Liver (tissue), 8 donors: ENCODE measurements at regions not wholly inside any gene's neighbourhood (a gene's known extent, or its start where the extent isn't known, plus 50 kb on each side); places are given as distances from the start of the nearest gene placed in this dataset.

ENCODE experiments used
- DNase-seq: peaks from one replicate; pipeline ENCODE4 v3.0.0-alpha.2; 2017; ENCODE audit warnings: low spot score
- H3K27ac ChIP-seq, 2 donors: one replicate each; pipeline ENCODE4 v1.7.0; 2013; ENCODE audit warnings: inconsistent platforms in 2 of 2, low read length in 2 of 2, control low read depth in 1 of 2, low read depth in 1 of 2, mild to moderate bottlenecking in 1 of 2
- H3K27me3 ChIP-seq, 4 donors: one replicate each; pipeline versions ENCODE4 v1.6.1 to v1.7.0; 2013; ENCODE audit warnings: low read length in 3 of 4, inconsistent platforms in 1 of 4, mild to moderate bottlenecking in 1 of 4, moderate library complexity in 1 of 4; ENCODE audit not compliant: control insufficient read depth in 4 of 4, insufficient read depth in 4 of 4
- H3K36me3 ChIP-seq, 4 donors: one replicate each; pipeline versions ENCODE4 v1.6.1 to v1.7.0; 2013; ENCODE audit warnings: low read length in 3 of 4, mild to moderate bottlenecking in 3 of 4, low read depth in 1 of 4, moderate library complexity in 1 of 4; ENCODE audit not compliant: control insufficient read depth in 4 of 4, insufficient read depth in 3 of 4
- H3K4me1 ChIP-seq, 4 donors: one replicate each; pipeline versions ENCODE4 v1.6.1 to v1.7.0; 2013; ENCODE audit warnings: low read length in 3 of 4, mild to moderate bottlenecking in 3 of 4, moderate library complexity in 1 of 4; ENCODE audit not compliant: control insufficient read depth in 4 of 4, insufficient read depth in 4 of 4
- H3K4me3 ChIP-seq, 3 donors: one replicate each; pipeline versions ENCODE4 v1.6.1 to v1.7.0; 2013; ENCODE audit warnings: low read length in 3 of 3, control low read depth in 1 of 3, low read depth in 1 of 3, mild to moderate bottlenecking in 1 of 3
- H3K9ac ChIP-seq, 2 donors: one replicate each; pipeline ENCODE4 v1.7.0; 2013; ENCODE audit warnings: low read length in 2 of 2, mild to moderate bottlenecking in 2 of 2, moderate library complexity in 2 of 2, control low read depth in 1 of 2, low read depth in 1 of 2
- H3K9me3 ChIP-seq, 4 donors: one replicate each; pipeline versions ENCODE4 v1.6.1 to v1.7.0; 2013; ENCODE audit warnings: low read length in 3 of 4; ENCODE audit not compliant: control insufficient read depth in 4 of 4
- EGR1 ChIP-seq, 2 donors: IDR thresholded peaks; 2 replicates each; pipeline ENCODE4 v1.6.1; 2016 to 2018; ENCODE audit warnings: antibody characterized with exemption in 2 of 2, low read depth in 2 of 2
- FOXA1 ChIP-seq: IDR thresholded peaks from 2 replicates; pipeline ENCODE4 v1.6.1; 2016; ENCODE audit warnings: antibody characterized with exemption
- FOXA2 ChIP-seq: IDR thresholded peaks from 2 replicates; pipeline ENCODE4 v1.6.1; 2016; ENCODE audit warnings: antibody characterized with exemption
- GABPA ChIP-seq, 2 donors: IDR thresholded peaks in 1 of 2; conservative IDR thresholded peaks in 1 of 2; 2 replicates each; pipeline ENCODE4 v1.6.1; 2016; ENCODE audit warnings: antibody characterized with exemption in 2 of 2, mild to moderate bottlenecking in 1 of 2, moderate library complexity in 1 of 2
- HNF4A ChIP-seq, 2 donors: conservative IDR thresholded peaks; 2 replicates each; pipeline ENCODE4 v1.6.1; 2016; ENCODE audit warnings: antibody characterized with exemption in 2 of 2, mild to moderate bottlenecking in 2 of 2
- HNF4G ChIP-seq: IDR thresholded peaks from 2 replicates; pipeline ENCODE4 v1.6.1; 2016; ENCODE audit warnings: antibody characterized with exemption
- JUND ChIP-seq, 2 donors: IDR thresholded peaks; 2 replicates each; pipeline ENCODE4 v1.6.1; 2016; ENCODE audit warnings: antibody characterized with exemption in 2 of 2
- NR2F2 ChIP-seq: IDR thresholded peaks from 2 replicates; pipeline ENCODE4 v1.6.1; 2016; ENCODE audit warnings: antibody characterized with exemption
- RAD21 ChIP-seq, 2 donors: IDR thresholded peaks; 2 replicates each; pipeline ENCODE4 v1.6.1; 2016; ENCODE audit warnings: antibody characterized with exemption in 2 of 2, mild to moderate bottlenecking in 2 of 2
- RXRA ChIP-seq, 2 donors: IDR thresholded peaks; 2 replicates each; pipeline ENCODE4 v1.6.1; 2017 to 2018; ENCODE audit warnings: antibody characterized with exemption in 2 of 2, mild to moderate bottlenecking in 1 of 2
- SP1 ChIP-seq: IDR thresholded peaks from 2 replicates; pipeline ENCODE4 v1.6.1; 2018; ENCODE audit warnings: antibody characterized with exemption, mild to moderate bottlenecking
- TAF1 ChIP-seq: conservative IDR thresholded peaks from 2 replicates; pipeline ENCODE4 v1.6.1; 2016; ENCODE audit warnings: antibody characterized with exemption, mild to moderate bottlenecking
- YY1 ChIP-seq: IDR thresholded peaks from 2 replicates; pipeline ENCODE4 v1.6.1; 2016; ENCODE audit warnings: antibody characterized with exemption, mild to moderate bottlenecking
- WGBS: extraction: QIAGEN DNeasy Blood & Tissue Kit; methylation state at CpG from one replicate; pipeline ENCODE4 v1.1.7; 2013; 5-methylcytosine and 5-hydroxymethylcytosine counted together
- TF ChIP-seq, protein P1 (sequence below): IDR thresholded peaks from 2 replicates; pipeline ENCODE4 v1.6.1; 2016; ENCODE audit warnings: antibody characterized with exemption
- TF ChIP-seq, protein P2 (sequence below): fragments of 150-350 bp; IDR thresholded peaks from 2 replicates; pipeline ENCODE4 v1.5.1; 2017; ENCODE audit warnings: improper control_type of control experiment, low read depth, low read length; ENCODE audit not compliant: missing input control
- TF ChIP-seq, protein P3 (sequence below): IDR thresholded peaks from 2 replicates; pipeline ENCODE4 v1.6.1; 2016; ENCODE audit warnings: antibody characterized with exemption
- TF ChIP-seq, protein P4 (sequence below): IDR thresholded peaks from 2 replicates; pipeline ENCODE4 v1.6.1; 2016; ENCODE audit warnings: antibody characterized with exemption
- TF ChIP-seq, protein P5 (sequence below): IDR thresholded peaks from 2 replicates; pipeline ENCODE4 v1.6.1; 2016; ENCODE audit warnings: antibody characterized with exemption, mild to moderate bottlenecking
- donor health status: healthy.
- donor health status: healthy.
- donor health status: healthy.
- donor health status: healthy.
- donor health status: healthy.

DNA sequence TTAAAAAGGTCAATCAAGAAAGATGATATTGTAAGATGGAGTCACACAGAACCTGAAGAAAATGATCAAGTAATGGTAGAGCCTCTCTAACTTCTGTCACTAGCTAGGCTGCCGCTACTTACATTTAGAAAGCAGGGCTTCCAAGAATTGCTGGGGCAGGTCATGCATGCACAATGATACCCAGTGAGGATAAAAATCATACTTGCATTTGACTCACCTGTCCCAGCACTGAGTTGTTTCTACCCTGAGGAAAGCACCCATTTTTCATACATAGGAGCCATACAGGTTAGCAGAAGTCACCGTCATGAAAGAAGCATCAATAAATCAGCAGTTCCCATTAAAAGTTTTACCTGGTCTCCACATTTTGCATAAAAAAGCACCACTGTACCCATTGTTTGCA, 662.3 kb upstream of the FANCL start (continued):
- TF ChIP-seq, protein P1, sequence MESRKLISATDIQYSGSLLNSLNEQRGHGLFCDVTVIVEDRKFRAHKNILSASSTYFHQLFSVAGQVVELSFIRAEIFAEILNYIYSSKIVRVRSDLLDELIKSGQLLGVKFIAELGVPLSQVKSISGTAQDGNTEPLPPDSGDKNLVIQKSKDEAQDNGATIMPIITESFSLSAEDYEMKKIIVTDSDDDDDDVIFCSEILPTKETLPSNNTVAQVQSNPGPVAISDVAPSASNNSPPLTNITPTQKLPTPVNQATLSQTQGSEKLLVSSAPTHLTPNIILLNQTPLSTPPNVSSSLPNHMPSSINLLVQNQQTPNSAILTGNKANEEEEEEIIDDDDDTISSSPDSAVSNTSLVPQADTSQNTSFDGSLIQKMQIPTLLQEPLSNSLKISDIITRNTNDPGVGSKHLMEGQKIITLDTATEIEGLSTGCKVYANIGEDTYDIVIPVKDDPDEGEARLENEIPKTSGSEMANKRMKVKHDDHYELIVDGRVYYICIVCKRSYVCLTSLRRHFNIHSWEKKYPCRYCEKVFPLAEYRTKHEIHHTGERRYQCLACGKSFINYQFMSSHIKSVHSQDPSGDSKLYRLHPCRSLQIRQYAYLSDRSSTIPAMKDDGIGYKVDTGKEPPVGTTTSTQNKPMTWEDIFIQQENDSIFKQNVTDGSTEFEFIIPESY: no peak
- TF ChIP-seq TAF1 (no peak), RAD21 (IDR thresholded peaks at IDR 0.05) (no peak)

DNA sequence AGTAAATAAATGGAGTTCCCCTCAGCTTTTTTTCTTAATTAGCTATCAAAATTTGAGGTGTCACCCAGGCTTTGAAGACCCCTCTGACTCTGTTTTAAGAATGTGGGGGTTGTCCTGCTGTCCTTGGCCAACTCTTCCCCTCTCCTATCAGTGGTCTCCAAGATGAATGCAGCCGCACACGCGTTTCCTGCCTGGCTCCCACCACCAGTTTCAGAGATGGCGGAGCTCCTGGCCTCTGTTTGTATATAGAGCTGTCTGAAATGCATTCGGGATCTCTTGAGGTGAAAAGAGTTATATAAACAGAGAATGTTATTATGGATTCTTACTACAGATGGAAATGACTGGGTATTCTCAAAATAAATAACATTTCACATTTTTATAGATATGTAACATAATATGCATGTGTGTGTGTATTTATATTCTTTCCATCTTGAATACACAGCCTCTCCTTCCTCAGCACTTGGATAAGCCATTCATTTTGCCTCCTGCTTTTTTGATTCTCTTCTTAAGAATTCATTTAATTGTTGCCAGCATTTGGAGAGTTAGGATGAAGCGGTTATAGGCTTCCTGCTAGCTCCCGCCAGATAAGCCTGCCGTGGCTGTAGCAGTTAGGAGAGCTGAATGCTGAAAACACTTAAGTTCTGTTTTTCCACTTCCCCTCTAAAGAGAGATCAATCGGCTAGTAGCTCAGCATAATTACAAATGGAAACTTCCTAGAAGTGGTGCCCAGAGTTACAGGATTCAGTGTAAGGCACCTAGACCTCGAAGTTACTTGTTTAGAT, 659.3 kb upstream of the FANCL start:
- Histone ChIP-seq H3K4me3 (no peak overlapping the region), H3K4me1 (no peaks in the 10 kb centered on the region), H3K9me3 (no peaks in the 10 kb centered on the region), H3K27ac (no peak overlapping the region), H3K36me3 (no peaks in the 10 kb centered on the region), H3K9ac (no peak overlapping the region), H3K27me3 (no peaks in the 10 kb centered on the region)
- TF ChIP-seq HNF4G (no peak), GABPA (IDR thresholded peaks at IDR 0.05 in 1 of 2, conservative IDR thresholded peaks at IDR 0.05 in 1 of 2) (no peak), YY1 (no peak), FOXA1 (no peak), HNF4A (conservative IDR thresholded peaks at IDR 0.05) (no peak), NR2F2 (no peak), JUND (IDR thresholded peaks at IDR 0.05) (no peak), EGR1 (IDR thresholded peaks at IDR 0.05; ENCODE audit: low read depth in 2 of 2) (no peak), SP1 (no peak), FOXA2 (no peak), RXRA (IDR thresholded peaks at IDR 0.05) (no peak)
- TF ChIP-seq, protein P2, sequence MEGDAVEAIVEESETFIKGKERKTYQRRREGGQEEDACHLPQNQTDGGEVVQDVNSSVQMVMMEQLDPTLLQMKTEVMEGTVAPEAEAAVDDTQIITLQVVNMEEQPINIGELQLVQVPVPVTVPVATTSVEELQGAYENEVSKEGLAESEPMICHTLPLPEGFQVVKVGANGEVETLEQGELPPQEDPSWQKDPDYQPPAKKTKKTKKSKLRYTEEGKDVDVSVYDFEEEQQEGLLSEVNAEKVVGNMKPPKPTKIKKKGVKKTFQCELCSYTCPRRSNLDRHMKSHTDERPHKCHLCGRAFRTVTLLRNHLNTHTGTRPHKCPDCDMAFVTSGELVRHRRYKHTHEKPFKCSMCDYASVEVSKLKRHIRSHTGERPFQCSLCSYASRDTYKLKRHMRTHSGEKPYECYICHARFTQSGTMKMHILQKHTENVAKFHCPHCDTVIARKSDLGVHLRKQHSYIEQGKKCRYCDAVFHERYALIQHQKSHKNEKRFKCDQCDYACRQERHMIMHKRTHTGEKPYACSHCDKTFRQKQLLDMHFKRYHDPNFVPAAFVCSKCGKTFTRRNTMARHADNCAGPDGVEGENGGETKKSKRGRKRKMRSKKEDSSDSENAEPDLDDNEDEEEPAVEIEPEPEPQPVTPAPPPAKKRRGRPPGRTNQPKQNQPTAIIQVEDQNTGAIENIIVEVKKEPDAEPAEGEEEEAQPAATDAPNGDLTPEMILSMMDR: no peak
- TF ChIP-seq, protein P3, sequence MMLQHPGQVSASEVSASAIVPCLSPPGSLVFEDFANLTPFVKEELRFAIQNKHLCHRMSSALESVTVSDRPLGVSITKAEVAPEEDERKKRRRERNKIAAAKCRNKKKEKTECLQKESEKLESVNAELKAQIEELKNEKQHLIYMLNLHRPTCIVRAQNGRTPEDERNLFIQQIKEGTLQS: no peak
- TF ChIP-seq, protein P4, sequence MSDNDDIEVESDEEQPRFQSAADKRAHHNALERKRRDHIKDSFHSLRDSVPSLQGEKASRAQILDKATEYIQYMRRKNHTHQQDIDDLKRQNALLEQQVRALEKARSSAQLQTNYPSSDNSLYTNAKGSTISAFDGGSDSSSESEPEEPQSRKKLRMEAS: no peak
- WGBS: 69% methylated on average over 10 of the region's 10 CpGs
- DNase-seq: no peak

DNA sequence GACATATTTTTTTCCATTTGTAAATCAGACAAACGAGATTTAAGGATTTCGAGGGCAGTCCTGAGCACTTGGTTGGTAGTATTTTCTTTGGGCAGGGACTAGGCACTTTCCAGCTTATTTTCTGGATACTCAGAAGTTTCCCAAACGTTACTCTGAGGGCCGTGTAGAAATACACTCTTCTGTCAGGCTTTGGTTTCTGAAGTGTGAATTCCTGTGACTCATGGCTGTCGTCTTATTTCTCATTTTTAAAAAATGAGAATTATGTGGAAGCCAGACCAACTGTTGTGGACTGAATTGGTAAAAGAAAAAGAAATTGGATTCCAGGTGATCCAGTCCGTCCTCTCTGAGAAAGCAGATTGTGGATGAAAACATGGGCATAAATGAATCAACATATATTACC, 658.6 kb upstream of the FANCL start:
- Histone ChIP-seq H3K4me1 (no peaks in the 10 kb centered on the region), H3K27ac (no peak overlapping the region), H3K27me3 (no peaks in the 10 kb centered on the region), H3K4me3 (no peak overlapping the region), H3K9me3 (no peaks in the 10 kb centered on the region), H3K9ac (no peak overlapping the region), H3K36me3 (no peaks in the 10 kb centered on the region)
- WGBS: 86% methylated on average over 6 of the region's 6 CpGs
- DNase-seq: no peak
- no peak for TF ChIP-seq YY1
- TF ChIP-seq, protein P1: no peak
- no peak for TF ChIP-seq GABPA (IDR thresholded peaks at IDR 0.05 in 1 of 2, conservative IDR thresholded peaks at IDR 0.05 in 1 of 2)
- TF ChIP-seq RXRA (IDR thresholded peaks at IDR 0.05): no peak
- no peak for TF ChIP-seq HNF4A (conservative IDR thresholded peaks at IDR 0.05)
- no peak for TF ChIP-seq RAD21 (IDR thresholded peaks at IDR 0.05)
- TF ChIP-seq, protein P2: no peak
- TF ChIP-seq, protein P5, sequence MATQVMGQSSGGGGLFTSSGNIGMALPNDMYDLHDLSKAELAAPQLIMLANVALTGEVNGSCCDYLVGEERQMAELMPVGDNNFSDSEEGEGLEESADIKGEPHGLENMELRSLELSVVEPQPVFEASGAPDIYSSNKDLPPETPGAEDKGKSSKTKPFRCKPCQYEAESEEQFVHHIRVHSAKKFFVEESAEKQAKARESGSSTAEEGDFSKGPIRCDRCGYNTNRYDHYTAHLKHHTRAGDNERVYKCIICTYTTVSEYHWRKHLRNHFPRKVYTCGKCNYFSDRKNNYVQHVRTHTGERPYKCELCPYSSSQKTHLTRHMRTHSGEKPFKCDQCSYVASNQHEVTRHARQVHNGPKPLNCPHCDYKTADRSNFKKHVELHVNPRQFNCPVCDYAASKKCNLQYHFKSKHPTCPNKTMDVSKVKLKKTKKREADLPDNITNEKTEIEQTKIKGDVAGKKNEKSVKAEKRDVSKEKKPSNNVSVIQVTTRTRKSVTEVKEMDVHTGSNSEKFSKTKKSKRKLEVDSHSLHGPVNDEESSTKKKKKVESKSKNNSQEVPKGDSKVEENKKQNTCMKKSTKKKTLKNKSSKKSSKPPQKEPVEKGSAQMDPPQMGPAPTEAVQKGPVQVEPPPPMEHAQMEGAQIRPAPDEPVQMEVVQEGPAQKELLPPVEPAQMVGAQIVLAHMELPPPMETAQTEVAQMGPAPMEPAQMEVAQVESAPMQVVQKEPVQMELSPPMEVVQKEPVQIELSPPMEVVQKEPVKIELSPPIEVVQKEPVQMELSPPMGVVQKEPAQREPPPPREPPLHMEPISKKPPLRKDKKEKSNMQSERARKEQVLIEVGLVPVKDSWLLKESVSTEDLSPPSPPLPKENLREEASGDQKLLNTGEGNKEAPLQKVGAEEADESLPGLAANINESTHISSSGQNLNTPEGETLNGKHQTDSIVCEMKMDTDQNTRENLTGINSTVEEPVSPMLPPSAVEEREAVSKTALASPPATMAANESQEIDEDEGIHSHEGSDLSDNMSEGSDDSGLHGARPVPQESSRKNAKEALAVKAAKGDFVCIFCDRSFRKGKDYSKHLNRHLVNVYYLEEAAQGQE: no peak
